ENCODE measurements at regions not wholly inside any gene's neighbourhood (a gene's known extent, or its start where the extent isn't known, plus 50 kb on each side); places are given as distances from the start of the nearest gene placed in this dataset.

GRCh38 chr2:18856765-18857164 lies 267.4 kb upstream of the NT5C1B start:
- DNase-seq: no peak

- no peak for DNase-seq
Measured at GRCh38 chr2:18855027-18855426, 265.7 kb upstream of the NT5C1B start.

GRCh38 chr2:18849841-18850578 lies 260.6 kb upstream of the NT5C1B start:
- DNase-seq: no peak

DNA sequence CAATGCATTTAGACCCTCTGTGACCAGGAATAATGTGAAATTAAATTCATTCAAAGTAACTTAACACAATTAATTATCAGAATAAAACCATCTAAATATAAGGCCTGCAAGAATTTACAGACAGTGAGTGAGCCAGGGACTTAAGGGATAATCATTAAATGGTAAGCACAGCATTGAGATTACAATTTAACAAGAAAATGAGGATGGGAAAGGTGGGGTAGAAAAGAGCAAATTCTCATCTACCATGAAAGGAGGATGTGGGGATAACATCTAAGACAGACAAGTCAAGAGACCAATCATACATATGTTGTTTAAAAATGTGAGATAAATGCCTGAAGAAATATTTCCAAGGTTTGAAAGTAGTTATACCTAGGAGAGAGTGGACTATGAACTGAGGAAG lies 259.3 kb upstream of the NT5C1B start:
- DNase-seq: no peak

- DNase-seq: no peak
Measured at GRCh38 chr2:18845854-18846445, 256.6 kb upstream of the NT5C1B start.

DNA sequence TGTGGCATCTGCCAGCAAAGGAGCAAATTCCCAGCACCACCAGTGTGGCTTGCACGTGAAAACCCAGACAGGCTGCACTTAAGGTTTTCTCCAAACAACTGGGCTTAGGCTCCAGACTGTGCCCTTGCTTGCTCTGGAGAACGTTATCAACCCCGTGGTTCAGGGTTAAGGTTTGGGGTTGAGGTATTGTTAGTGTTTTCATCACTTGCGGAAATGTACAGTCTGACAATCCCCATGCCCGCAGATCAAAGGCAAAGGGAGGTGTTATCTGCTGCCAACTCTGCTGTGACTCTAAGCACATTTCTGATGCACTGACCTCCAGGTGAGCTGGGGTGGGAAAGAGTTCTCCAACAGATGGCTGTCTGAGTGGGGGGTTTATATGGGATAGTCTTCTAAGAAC lies 253.5 kb upstream of the NT5C1B start:
- no peak for DNase-seq

DNA sequence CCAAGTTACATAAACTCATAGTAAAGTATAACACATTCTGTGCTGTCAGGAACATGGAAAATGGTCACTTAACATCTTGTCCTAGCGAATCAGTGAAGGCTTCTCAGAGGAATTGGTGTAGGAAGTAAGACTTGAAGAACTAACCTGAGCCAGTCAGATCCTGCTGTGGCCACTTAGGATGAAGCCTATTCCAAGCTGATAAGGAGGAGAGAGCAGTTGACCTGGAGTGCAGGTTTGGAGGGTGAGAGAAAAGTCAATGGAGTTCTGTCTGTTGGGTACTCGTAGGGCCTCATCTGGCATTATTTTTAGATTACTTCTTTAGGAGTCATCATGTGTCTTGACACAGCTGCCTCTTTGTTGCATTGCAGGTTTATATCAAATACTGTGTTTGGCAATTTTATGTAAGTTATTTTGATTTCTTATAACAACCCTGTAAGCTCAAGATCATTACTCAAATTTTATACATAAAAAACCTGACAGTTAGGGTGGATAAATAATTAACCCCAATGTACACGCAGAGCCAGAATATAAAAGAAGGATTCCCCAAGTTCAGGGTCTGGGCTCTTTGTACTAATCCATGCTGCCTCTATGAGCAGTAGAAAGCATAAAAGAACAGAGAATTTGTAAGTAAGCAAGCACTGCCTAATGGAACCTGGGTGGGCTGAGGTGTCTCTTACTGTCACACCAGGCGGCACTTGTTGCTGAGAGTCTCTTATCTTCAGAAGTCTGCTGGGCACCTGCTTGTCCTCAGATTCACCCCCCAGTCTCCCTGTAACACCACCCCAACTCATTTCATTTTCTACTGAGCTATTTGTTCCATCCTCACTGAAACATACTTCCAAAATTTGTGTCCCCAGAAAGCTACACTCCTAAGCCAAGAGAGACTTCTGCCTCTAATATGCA lies 252.1 kb upstream of the NT5C1B start:
- no peak for DNase-seq

DNA sequence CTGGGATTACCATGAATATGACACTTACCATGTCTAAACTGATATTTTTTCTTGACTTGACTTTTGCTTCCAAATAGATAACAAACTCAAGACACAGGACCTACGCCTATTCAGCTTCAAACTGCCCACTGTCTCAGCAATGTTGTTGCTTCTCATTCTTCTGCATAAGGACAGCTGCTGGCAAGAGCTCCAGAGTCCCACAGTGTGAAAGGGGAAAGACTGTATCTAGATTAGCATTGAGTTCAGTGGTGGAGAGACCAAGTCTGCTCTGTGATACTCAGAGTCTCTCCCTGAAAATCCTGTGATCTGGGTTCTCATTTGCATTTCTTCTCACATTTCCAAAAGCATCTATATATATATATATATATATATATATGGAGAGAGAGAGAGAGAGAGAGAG lies 247.9 kb upstream of the NT5C1B start:
- DNase-seq: no peak

GRCh38 chr2:18836436-18836835 lies 247.1 kb upstream of the NT5C1B start:
- no peak for DNase-seq

- DNase-seq: no peak
Measured at GRCh38 chr2:18835787-18836186, 246.4 kb upstream of the NT5C1B start.

- DNase-seq: no peak
Measured at GRCh38 chr2:18834341-18834740, 245.0 kb upstream of the NT5C1B start.

DNA sequence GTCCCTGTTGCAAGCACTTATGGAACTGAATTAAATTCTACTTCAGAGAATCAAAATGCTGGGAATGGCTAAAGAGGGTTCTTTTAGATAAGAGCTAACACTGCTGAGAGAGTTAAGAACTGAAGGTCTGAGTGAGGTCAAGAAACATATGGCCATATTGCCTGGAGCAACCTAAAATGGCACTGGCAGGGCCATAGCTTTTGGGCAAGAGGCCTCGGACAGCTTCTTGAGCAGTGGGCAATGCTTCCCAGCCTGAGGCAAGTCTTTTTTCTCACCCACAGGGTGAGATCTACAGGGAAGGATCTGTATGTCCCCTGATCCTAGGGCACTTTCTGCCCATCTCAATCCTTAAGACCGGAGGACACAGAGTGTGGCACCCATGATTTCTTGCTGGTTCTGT lies 244.6 kb upstream of the NT5C1B start:
- no peak for DNase-seq

DNA sequence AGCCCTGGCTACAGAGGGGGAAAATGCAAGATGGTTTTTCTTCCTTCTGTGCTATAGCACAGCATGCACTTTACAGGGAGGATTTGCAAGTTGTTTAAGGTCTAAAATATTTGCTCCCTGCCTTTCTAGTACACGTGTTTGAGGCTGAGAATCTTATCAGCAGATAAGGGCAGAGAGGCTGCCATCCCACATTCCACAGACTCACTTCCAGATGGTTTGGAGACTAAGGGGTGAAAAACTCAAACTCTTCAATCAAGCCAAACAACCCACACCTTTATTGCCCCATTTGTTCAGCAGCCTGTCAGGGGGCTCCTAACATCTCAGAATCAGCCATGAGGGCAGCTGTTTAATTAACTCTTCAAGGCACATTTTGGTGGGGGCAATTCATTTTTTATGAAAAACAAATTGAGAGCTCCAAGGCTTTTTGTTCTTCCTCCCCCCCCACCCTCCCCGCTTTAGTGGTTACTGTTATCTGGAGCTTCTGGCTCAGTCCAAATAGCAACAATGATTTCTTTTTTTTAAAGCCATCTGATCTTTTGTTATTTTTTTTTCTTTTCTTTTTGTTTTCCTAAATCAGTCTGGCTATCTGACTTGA lies 242.6 kb upstream of the NT5C1B start:
- no peak for DNase-seq

GRCh38 chr2:18830962-18831361 lies 241.6 kb upstream of the NT5C1B start:
- no peak for DNase-seq

DNA sequence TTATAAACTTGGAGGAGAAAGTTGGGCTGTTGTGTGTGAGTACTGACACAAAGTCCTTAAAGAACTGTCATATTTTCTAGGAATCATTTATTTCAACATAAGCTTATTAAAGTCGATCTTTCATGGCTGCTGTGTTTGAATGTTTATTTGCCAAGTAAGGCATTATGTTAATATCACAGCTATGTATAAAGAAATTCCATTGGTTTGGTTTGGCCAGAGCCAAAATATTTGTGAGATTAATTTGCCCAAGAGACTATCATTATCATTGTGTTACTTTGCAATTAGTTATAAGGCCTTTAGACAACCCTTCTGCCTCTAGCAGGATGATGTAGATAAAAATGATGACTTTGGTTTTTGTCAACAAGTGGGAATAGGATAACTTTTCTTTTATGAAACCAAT lies 240.6 kb upstream of the NT5C1B start:
- no peak for DNase-seq

GRCh38 chr2:18829251-18829902 lies 240.0 kb upstream of the NT5C1B start:
- no peak for DNase-seq

GRCh38 chr2:18828296-18828695 lies 238.9 kb upstream of the NT5C1B start:
- DNase-seq: no peak

- no peak for DNase-seq
Measured at GRCh38 chr2:18825838-18826237, 236.5 kb upstream of the NT5C1B start.

GRCh38 chr2:18824915-18825314 lies 235.5 kb upstream of the NT5C1B start:
- DNase-seq: no peak

GRCh38 chr2:18824325-18824790 lies 235.0 kb upstream of the NT5C1B start:
- DNase-seq: no peak

GRCh38 chr2:18821431-18821830 lies 232.1 kb upstream of the NT5C1B start:
- no peak for DNase-seq

DNA sequence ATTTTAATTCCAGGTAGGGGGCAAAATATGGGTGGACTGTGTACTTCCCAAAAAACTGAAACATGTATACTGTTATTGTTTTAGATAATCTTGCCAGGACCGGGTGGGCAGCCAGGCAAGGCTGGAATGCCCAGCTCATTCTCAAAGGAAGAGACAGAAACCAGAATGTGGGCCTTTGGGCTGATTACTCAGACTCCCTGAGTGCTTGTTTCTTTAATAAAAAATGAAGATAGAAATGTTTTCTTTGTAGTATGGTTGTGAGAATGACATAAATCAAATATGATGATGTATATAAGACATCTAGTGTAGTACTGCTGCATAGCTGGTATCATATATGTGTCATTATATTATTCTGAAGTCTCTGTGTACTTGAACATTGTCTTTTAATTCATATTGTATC lies 231.6 kb upstream of the NT5C1B start:
- no peak for DNase-seq

DNA sequence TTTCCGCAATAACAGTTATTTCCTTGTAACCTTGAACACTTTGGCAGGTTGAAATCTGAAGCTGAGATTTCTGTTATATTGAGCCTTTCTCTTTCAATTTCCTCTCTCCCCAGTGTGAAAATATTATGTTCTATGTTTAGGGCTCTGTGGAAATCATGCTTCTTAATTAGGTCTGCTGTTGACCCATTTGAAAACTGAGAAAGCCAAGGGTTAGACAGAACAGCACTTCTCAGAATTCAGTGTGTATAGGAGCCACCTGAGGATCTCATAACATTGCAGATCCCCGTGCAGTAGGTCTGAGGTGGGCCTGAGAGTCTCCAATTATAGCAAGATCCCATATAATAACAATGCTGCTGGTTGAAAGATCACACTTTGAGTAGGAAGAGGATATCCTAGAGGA lies 230.2 kb upstream of the NT5C1B start:
- no peak for DNase-seq

All from NCI-H748 treated with DMSO at 0.1 percent for 48 hours (cell line).